ENCODE measurements at regions not wholly inside any gene's neighbourhood (a gene's known extent, or its start where the extent isn't known, plus 50 kb on each side); places are given as distances from the start of the nearest gene placed in this dataset.

DNA sequence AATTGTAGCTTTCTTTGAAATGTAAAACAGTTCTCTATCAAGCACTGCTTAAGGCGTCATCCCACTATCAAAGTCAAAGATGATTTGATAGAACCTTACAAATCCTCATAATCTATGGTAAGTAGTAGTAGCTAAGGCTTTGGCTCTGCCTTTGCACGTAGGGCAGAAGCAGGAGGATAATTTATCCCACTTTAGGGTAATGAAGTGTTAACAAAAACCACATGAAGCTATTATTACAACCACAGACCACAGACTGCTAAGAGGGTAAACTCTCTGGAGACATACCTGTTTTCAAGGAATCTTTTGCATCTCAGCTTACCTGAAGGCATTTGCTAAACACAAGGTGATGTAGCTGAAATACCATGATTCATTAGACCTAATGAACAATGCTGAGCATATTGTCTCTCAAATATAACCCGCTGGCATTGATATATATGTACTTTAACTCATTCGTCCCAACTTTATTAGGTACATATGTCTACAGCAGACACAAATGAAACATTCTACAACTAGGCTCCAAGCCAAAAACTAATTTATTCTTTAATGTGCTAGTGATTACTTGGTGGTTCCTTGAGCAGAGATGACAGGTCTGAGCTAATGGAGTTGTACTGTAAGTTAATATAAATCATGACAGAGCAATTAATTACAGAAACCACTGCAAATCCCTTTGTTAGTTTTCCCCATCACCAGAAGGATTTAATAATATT is 368.8 kb downstream of the ETNK1 start:
- no peak for TF ChIP-seq ZFX (IDR thresholded peaks at IDR 0.05; ENCODE audit: borderline replicate concordance)
- TF ChIP-seq, protein P1, sequence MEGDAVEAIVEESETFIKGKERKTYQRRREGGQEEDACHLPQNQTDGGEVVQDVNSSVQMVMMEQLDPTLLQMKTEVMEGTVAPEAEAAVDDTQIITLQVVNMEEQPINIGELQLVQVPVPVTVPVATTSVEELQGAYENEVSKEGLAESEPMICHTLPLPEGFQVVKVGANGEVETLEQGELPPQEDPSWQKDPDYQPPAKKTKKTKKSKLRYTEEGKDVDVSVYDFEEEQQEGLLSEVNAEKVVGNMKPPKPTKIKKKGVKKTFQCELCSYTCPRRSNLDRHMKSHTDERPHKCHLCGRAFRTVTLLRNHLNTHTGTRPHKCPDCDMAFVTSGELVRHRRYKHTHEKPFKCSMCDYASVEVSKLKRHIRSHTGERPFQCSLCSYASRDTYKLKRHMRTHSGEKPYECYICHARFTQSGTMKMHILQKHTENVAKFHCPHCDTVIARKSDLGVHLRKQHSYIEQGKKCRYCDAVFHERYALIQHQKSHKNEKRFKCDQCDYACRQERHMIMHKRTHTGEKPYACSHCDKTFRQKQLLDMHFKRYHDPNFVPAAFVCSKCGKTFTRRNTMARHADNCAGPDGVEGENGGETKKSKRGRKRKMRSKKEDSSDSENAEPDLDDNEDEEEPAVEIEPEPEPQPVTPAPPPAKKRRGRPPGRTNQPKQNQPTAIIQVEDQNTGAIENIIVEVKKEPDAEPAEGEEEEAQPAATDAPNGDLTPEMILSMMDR (IDR thresholded peaks at IDR 0.05): no peak
- H3K27ac ChIP-seq: no peak overlapping the region

DNA sequence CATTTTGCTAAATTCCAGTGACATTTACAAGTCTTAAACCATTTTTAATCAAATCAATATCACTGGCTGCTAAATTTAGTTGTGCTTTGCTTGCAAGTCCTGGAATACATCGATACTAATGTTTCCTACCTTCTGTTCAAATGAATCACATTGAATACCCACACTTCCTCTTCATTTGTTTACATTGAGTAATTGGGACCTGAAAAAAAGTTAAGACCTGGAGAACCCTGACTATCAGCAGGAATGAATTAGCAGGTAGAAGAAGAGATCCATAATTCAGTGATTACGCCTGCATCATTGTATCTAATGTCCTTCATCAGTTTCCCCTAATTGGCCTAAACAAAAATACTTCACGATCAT is 369.3 kb downstream of the ETNK1 start:
- H3K27ac ChIP-seq: no peak overlapping the region
- TF ChIP-seq, protein P1 (IDR thresholded peaks at IDR 0.05): no peak
- TF ChIP-seq ZFX (IDR thresholded peaks at IDR 0.05; ENCODE audit: borderline replicate concordance): no peak

DNA sequence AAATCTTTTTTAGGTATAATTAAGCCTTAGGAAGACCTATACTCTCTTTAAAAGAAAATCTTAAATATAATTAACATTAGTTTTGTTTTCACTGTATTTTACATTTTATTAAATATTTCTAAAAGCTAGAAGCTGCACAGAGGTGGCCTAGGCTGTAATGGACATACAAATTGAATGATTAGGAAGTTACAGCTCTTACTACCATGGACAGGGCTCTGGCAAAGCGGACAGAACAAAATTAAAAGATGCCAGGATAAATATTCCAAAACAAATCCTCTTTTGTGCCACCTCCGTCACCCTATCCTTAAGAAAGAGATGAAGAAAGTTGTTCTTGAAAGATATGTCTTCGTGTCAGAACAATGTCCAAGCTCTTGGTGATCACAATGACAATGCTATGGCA is 376.5 kb downstream of the ETNK1 start:
- H3K27ac ChIP-seq: no peak overlapping the region
- no peak for TF ChIP-seq ZFX (IDR thresholded peaks at IDR 0.05; ENCODE audit: borderline replicate concordance)
- TF ChIP-seq, protein P1 (IDR thresholded peaks at IDR 0.05): no peak

DNA sequence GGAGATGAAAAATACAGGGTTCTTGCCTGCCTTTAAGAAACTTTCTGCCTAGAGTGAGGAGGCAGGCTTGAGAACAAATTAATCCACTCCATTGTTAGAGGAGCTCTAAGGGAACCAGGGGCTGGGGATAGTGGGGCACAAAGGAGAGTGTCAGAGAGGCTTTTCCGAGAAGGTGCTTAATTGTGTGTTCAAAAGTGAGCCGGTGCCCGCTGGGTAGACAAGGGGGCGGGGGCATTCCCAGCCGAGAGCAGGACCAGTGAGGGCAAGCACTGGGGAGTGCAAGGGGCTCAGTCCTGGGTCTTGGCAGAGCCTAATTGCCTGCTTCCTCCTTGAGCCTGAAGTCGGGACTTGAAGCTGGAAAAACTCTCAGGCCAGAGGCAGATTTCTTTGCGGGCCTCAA is 377.4 kb downstream of the ETNK1 start:
- H3K27ac ChIP-seq: no peak overlapping the region
- TF ChIP-seq, protein P1 (IDR thresholded peaks at IDR 0.05): no peak
- no peak for TF ChIP-seq ZFX (IDR thresholded peaks at IDR 0.05; ENCODE audit: borderline replicate concordance)

- H3K27ac ChIP-seq: no peak overlapping the region
- no peak for TF ChIP-seq ZFX (IDR thresholded peaks at IDR 0.05; ENCODE audit: borderline replicate concordance)
- TF ChIP-seq, protein P1 (IDR thresholded peaks at IDR 0.05): no peak
These were observed 379.6 kb downstream of the ETNK1 start for GRCh38 chr12:23004473-23005020.

DNA sequence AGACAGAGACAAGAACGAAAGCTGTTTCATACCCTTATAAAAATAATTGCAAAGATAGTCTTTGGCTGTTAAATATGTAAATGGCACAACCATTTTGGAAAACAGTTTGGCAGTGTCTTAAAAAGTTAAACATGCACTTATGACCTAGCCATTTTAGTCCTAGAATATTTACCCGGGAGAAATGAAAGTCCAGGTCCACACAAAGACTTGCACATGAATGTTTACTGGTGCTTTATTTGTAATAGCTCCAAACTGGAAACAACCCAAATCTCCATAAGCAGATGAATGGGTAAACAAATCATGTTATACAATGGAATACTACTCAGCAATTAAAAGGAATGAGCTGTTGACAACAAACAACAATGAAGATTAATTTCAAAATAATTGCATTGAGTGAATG is 380.4 kb downstream of the ETNK1 start:
- no peak overlapping the region for H3K27ac ChIP-seq
- TF ChIP-seq, protein P1 (IDR thresholded peaks at IDR 0.05): no peak
- TF ChIP-seq ZFX (IDR thresholded peaks at IDR 0.05; ENCODE audit: borderline replicate concordance): no peak

DNA sequence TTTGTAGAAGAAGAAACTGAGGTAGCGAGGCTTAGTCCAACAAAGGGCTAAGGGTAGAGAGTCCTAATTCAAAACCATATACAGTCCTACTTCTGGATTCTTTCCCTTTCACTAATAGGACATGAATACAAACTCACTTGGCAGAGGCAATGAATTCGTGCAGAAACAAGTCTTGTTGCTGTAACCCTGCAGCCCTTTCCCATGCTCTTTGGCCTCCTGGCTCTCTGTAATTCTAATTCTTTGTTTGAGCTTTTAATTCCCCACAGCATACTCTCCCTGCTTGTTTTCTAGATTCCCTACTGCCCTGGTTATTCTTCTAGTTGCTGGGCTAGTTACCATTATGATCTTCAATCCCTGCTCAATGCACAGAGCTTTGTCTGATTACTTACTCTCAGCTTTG is 381.4 kb downstream of the ETNK1 start:
- H3K27ac ChIP-seq: no peak overlapping the region
- TF ChIP-seq ZFX (IDR thresholded peaks at IDR 0.05; ENCODE audit: borderline replicate concordance): no peak
- TF ChIP-seq, protein P1 (IDR thresholded peaks at IDR 0.05): no peak

Data from 22Rv1 (cell line).